ENCODE measurements at regions not wholly inside any gene's neighbourhood (a gene's known extent, or its start where the extent isn't known, plus 50 kb on each side); places are given as distances from the start of the nearest gene placed in this dataset.
A peak's percentile ranks its signal among the peaks of the same experiment; 100 is the strongest.

- intact Hi-C loops (cut with DNase I; ENCODE audit: low total_unique reads): no loop called here
- no peaks in the 10 kb centered on the region for H3K4me1 ChIP-seq
- no peak overlapping the region for H3K4me3 ChIP-seq
- H3K36me3 ChIP-seq: no peaks in the 10 kb centered on the region
- TF ChIP-seq POLR2A (IDR thresholded peaks at IDR 0.05): no peak
- H3K27ac ChIP-seq: no peak overlapping the region
- no peaks in the 10 kb centered on the region for H3K9me3 ChIP-seq
- DNase-seq: no peak
- no peaks in the 10 kb centered on the region for H3K27me3 ChIP-seq
These were observed 106.7 kb downstream of the OLFM4 start for GRCh38 chr13:53135301-53135700.

GRCh38 chr13:53136554-53137215 lies 108.1 kb downstream of the OLFM4 start:
- Histone ChIP-seq H3K4me1 (no peaks in the 10 kb centered on the region), H3K36me3 (no peaks in the 10 kb centered on the region), H3K4me3 (no peak overlapping the region), H3K27ac (peak overlapping the region in 1 of 2 donors; percentile 45), H3K27me3 (no peaks in the 10 kb centered on the region), H3K9me3 (no peaks in the 10 kb centered on the region)
- intact Hi-C loops (cut with DNase I; ENCODE audit: low total_unique reads): no loop called here
- TF ChIP-seq POLR2A (IDR thresholded peaks at IDR 0.05): no peak
- TF ChIP-seq CTCF (IDR thresholded peaks at IDR 0.05): no peak
- no peak for DNase-seq

- peak; percentile 44 to 65 for DNase-seq
- intact Hi-C loops (cut with DNase I; ENCODE audit: low total_unique reads): no loop called here
- no peak overlapping the region for H3K4me3 ChIP-seq
- no peak for TF ChIP-seq CTCF (IDR thresholded peaks at IDR 0.05)
- no peak for TF ChIP-seq POLR2A (IDR thresholded peaks at IDR 0.05)
- no peaks in the 10 kb centered on the region for H3K4me1 ChIP-seq
- no peaks in the 10 kb centered on the region for H3K27me3 ChIP-seq
- peak overlapping the region; percentile 11 to 65 for H3K27ac ChIP-seq
- H3K36me3 ChIP-seq: no peaks in the 10 kb centered on the region
- no peaks in the 10 kb centered on the region for H3K9me3 ChIP-seq
These were observed 109.2 kb downstream of the OLFM4 start for GRCh38 chr13:53137779-53138178.

- H3K9me3 ChIP-seq: no peaks in the 10 kb centered on the region
- TF ChIP-seq CTCF (IDR thresholded peaks at IDR 0.05) (no peak), POLR2A (IDR thresholded peaks at IDR 0.05) (no peak)
- H3K4me3 ChIP-seq: no peak overlapping the region
- peak overlapping the region; percentile 11 to 65 for H3K27ac ChIP-seq
- H3K4me1 ChIP-seq: no peaks in the 10 kb centered on the region
- peak; percentile 61 to 64 for DNase-seq
- no peaks in the 10 kb centered on the region for H3K27me3 ChIP-seq
- intact Hi-C loops (cut with DNase I; ENCODE audit: low total_unique reads): no loop called here
- H3K36me3 ChIP-seq: no peaks in the 10 kb centered on the region
These were observed 109.9 kb downstream of the OLFM4 start for GRCh38 chr13:53138376-53139036.

- intact Hi-C loops (cut with DNase I; ENCODE audit: low total_unique reads): no loop called here
- Histone ChIP-seq H3K4me1 (no peaks in the 10 kb centered on the region), H3K27me3 (no peaks in the 10 kb centered on the region), H3K4me3 (no peak overlapping the region), H3K9me3 (no peaks in the 10 kb centered on the region), H3K27ac (no peak overlapping the region), H3K36me3 (no peaks in the 10 kb centered on the region)
- TF ChIP-seq CTCF (IDR thresholded peaks at IDR 0.05): no peak
- no peak for TF ChIP-seq POLR2A (IDR thresholded peaks at IDR 0.05)
- no peak for DNase-seq
These were observed 112.7 kb downstream of the OLFM4 start for GRCh38 chr13:53141336-53141735.

Data from uterus (tissue), 3 donors.